Activated T-cell treated with anti-CD3 and anti-CD28 coated beads, Interleukin-2, amount 50 U/mL, for 4 hours (primary cell): ENCODE measurements at regions not wholly inside any gene's neighbourhood (a gene's known extent, or its start where the extent isn't known, plus 50 kb on each side); places are given as distances from the start of the nearest gene placed in this dataset.

Source experiments
- ATAC-seq, 2 donors: fragments of 200-7000 bp; cut with Tn5 transposase; one replicate each; pipeline ENCODE4 v1.10.0; 2021
- DNase-seq: peaks from one replicate; pipeline ENCODE4 v3.0.0-alpha.2; 2020
- H3K27me3 Mint-ChIP-seq: one replicate; pipeline ENCODE4 v1.8.0; 2021; ENCODE audit warnings: low read depth, mixed read lengths
- H3K36me3 Mint-ChIP-seq: one replicate; pipeline ENCODE4 v1.8.0; 2022; ENCODE audit warnings: mixed read lengths; ENCODE audit not compliant: insufficient read depth
- H3K4me1 Mint-ChIP-seq: one replicate; pipeline ENCODE4 v1.8.0; 2021; ENCODE audit warnings: low read depth, mixed read lengths
- H3K4me3 Mint-ChIP-seq: one replicate; pipeline ENCODE4 v1.8.0; 2021; ENCODE audit warnings: mild to moderate bottlenecking, moderate library complexity, mixed read lengths
- H3K9me3 Mint-ChIP-seq: one replicate; pipeline ENCODE4 v1.8.0; 2021; ENCODE audit warnings: mixed read lengths

- H3K36me3 Mint-ChIP-seq, result no peaks in the 10 kb centered on the region
- H3K9me3 Mint-ChIP-seq, result no peaks in the 10 kb centered on the region
- ATAC-seq (no peak), DNase-seq (no peak)
- no peak overlapping the region for H3K4me3 Mint-ChIP-seq
- H3K4me1 Mint-ChIP-seq, result no peaks in the 10 kb centered on the region
- peaks cover 21% of the 10 kb centered on the region for H3K27me3 Mint-ChIP-seq
Observed at GRCh38 chr22:27571463-27572277, 229.9 kb downstream of the MN1 start.

GRCh38 chr22:27572278-27572666, 229.3 kb downstream of the MN1 start:
- no peak for ATAC-seq

DNA sequence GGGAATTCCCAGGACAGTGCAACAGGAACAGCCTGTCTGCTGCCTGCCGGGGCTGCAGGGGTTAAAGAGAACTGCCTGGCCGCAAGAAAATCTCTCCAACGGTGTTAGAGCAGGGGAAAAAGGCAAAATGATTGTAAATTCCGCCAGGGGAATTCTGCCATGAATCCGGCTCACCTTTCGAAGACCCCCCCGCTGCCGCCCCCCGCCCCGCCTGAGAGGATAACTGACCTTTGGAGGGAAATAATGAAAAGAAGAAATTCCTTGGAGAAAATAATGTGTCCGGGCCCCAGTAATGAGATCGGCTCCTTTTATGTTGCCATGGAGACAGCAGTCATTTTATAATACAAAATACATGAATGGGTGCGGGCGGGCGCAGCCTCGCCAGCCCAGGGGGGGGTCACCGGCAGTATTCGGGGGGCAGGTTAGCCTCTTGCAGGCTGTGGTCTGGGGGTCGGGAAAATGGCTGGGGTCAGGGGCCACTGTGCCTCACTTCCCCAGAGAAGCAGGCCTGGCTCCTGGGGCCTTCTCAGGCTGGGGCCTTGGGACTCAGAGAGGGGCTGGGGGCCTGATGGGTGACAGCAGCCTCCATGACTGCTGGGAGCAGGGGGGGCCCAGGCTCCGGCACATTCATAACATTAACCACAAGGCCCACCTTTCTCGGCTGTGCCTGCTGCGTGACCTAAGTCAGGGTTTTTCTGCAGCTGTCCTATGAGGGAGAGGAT, 228.1 kb downstream of the MN1 start:
- no peak for DNase-seq
- H3K27me3 Mint-ChIP-seq, result peaks cover 24% of the 10 kb centered on the region
- H3K36me3 Mint-ChIP-seq, result no peaks in the 10 kb centered on the region
- no peaks in the 10 kb centered on the region for H3K9me3 Mint-ChIP-seq
- no peak overlapping the region for H3K4me3 Mint-ChIP-seq
- ATAC-seq, result no peak
- H3K4me1 Mint-ChIP-seq, result no peaks in the 10 kb centered on the region

More at GRCh38 chr22:27572278-27572666, 229.3 kb downstream of the MN1 start:
- no peaks in the 10 kb centered on the region for H3K9me3 Mint-ChIP-seq
- H3K4me1 Mint-ChIP-seq, result no peaks in the 10 kb centered on the region
- H3K36me3 Mint-ChIP-seq, result no peaks in the 10 kb centered on the region
- DNase-seq, result no peak
- peaks cover 21% of the 10 kb centered on the region for H3K27me3 Mint-ChIP-seq
- H3K4me3 Mint-ChIP-seq, result no peak overlapping the region

DNA sequence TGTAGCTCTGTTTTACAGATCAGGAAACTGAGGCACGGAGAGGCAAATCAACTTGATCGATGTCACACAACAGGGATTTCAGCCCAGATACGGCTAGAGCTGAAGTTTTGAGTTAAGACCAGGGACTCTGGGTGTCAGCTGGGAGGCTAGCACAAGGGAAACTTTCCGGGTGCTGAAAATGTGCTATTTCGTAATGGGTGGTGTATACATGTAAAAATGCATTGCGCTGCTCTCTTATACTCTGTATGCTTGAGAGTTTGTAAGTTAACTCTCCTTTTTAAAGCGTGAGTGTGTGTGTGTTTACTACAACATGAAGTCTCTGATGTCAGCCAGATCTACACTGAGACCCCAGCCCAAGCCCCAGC, 227.6 kb downstream of the MN1 start:
- Mint-ChIP-seq H3K4me3 (no peak overlapping the region), H3K36me3 (no peaks in the 10 kb centered on the region), H3K4me1 (no peaks in the 10 kb centered on the region), H3K9me3 (no peaks in the 10 kb centered on the region), H3K27me3 (peaks cover 24% of the 10 kb centered on the region)
- DNase-seq (no peak), ATAC-seq (no peak)

DNA sequence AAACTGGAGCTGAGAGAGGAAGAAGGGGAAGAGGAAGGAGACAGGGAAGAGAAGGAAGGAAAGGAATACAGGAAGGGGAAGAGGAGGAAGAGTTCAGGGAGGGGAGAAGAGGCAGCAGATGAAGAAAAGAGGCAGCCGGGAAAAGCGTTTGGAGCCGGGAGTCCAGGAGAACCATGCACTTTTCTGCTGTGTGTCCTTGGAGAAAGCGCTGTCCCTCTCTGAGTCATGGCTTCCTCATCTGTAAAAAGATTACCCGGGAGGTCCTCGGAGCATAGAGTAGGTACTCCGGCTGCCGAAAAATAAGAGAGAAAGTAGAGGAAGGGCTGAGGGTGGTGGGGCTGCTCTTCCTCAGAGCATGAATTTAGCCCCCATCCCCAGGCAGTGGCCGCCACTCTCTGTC, 226.9 kb downstream of the MN1 start:
- Mint-ChIP-seq H3K4me3 (no peak overlapping the region), H3K27me3 (peaks cover 28% of the 10 kb centered on the region), H3K9me3 (no peaks in the 10 kb centered on the region), H3K4me1 (no peaks in the 10 kb centered on the region), H3K36me3 (no peaks in the 10 kb centered on the region)
- ATAC-seq, result no peak
- DNase-seq, result no peak

DNA sequence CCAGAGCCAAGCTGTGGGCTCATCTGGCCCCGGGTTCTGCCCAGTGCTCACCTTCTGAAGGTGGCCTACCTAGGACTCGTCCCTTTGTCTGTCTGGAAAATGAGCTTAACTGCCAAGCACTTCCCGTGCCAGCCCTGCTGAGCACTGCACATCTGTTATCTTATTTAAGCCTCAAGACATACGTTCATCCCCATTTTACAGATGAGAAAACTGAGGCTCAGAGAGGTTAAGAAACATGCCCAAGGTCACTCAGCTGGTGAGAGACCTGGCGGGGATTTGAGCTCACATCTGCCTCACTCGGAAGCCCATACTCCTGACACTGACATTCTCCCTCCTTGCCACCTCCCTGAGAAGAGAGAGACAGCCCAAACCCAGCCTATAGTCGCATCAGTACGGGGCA, 226.2 kb downstream of the MN1 start:
- H3K4me1 Mint-ChIP-seq, result no peaks in the 10 kb centered on the region
- H3K36me3 Mint-ChIP-seq, result no peaks in the 10 kb centered on the region
- no peaks in the 10 kb centered on the region for H3K9me3 Mint-ChIP-seq
- DNase-seq (no peak), ATAC-seq (no peak)
- H3K4me3 Mint-ChIP-seq, result no peak overlapping the region
- H3K27me3 Mint-ChIP-seq, result peaks cover 32% of the 10 kb centered on the region

- ATAC-seq, result no peak
- Mint-ChIP-seq H3K36me3 (no peaks in the 10 kb centered on the region), H3K4me3 (no peak overlapping the region), H3K9me3 (no peaks in the 10 kb centered on the region), H3K4me1 (no peaks in the 10 kb centered on the region), H3K27me3 (peaks cover 32% of the 10 kb centered on the region)
- DNase-seq, result no peak
Observed at GRCh38 chr22:27576413-27576812, 225.1 kb downstream of the MN1 start.

- H3K4me1 Mint-ChIP-seq, result no peaks in the 10 kb centered on the region
- H3K27me3 Mint-ChIP-seq, result peaks cover 32% of the 10 kb centered on the region
- ATAC-seq, result no peak
Observed at GRCh38 chr22:27576815-27577573, 224.6 kb downstream of the MN1 start.

DNA sequence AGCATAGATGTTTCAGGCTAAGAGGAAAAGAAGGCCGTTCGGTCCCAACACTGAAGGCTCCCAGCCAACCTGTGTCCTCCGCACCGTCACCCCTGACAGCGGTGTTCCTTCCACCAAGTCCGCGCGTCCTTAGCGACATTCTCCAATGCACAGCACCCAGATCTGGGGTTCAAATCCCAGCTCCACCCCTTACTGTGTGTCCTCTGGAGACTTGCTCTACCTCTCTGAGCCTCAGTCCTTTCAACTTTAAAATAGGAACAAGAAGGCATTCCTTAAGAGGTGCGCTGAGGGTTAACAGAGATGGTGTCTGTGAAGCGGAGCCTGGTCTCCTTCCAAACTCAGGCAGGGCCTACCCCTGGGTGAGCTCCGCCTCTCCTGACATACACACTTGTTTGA, 224.0 kb downstream of the MN1 start:
- Mint-ChIP-seq H3K9me3 (no peaks in the 10 kb centered on the region), H3K36me3 (no peaks in the 10 kb centered on the region), H3K4me1 (no peaks in the 10 kb centered on the region), H3K4me3 (no peak overlapping the region), H3K27me3 (peaks cover 28% of the 10 kb centered on the region)
- ATAC-seq, result no peak
- no peak for DNase-seq

More at GRCh38 chr22:27576815-27577573, 224.6 kb downstream of the MN1 start:
- DNase-seq, result no peak
- no peaks in the 10 kb centered on the region for H3K9me3 Mint-ChIP-seq
- no peaks in the 10 kb centered on the region for H3K36me3 Mint-ChIP-seq
- H3K4me3 Mint-ChIP-seq, result no peak overlapping the region

GRCh38 chr22:27578937-27579617, 222.5 kb downstream of the MN1 start:
- H3K4me3 Mint-ChIP-seq, result no peak overlapping the region
- ATAC-seq (no peak), DNase-seq (no peak)
- no peaks in the 10 kb centered on the region for H3K4me1 Mint-ChIP-seq
- H3K27me3 Mint-ChIP-seq, result peaks cover 21% of the 10 kb centered on the region
- no peaks in the 10 kb centered on the region for H3K36me3 Mint-ChIP-seq
- no peaks in the 10 kb centered on the region for H3K9me3 Mint-ChIP-seq

- no peaks in the 10 kb centered on the region for H3K36me3 Mint-ChIP-seq
- no peak for ATAC-seq
- DNase-seq, result no peak
- no peak overlapping the region for H3K4me3 Mint-ChIP-seq
- no peaks in the 10 kb centered on the region for H3K4me1 Mint-ChIP-seq
- no peaks in the 10 kb centered on the region for H3K9me3 Mint-ChIP-seq
- H3K27me3 Mint-ChIP-seq, result peaks cover 17% of the 10 kb centered on the region
Observed at GRCh38 chr22:27580311-27580897, 221.2 kb downstream of the MN1 start.

- H3K36me3 Mint-ChIP-seq, result no peaks in the 10 kb centered on the region
- no peak for ATAC-seq
- no peak for DNase-seq
- no peaks in the 10 kb centered on the region for H3K9me3 Mint-ChIP-seq
- H3K4me3 Mint-ChIP-seq, result no peak overlapping the region
- H3K4me1 Mint-ChIP-seq, result no peaks in the 10 kb centered on the region
- H3K27me3 Mint-ChIP-seq, result peaks cover 17% of the 10 kb centered on the region
Observed at GRCh38 chr22:27581236-27581635, 220.3 kb downstream of the MN1 start.

DNA sequence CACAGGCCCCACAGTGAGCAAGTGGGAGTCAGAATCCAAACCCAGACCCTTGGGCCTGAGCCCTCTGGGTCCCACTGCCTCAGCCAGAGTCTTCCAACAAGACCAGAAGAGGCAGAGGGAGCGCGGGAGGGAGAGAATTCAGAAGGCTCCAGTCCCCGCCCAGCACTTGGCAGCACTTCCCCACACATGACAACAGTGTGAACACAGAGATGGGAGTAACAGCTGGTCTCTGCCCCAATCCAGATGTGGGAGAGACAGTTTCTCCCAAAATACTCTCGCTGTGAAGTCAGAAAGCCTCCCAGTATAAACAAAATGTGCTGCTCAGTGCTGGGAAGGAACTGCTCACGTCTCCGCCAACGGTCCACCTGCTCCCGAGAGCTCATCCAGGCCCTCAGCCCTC, 219.9 kb downstream of the MN1 start:
- Mint-ChIP-seq H3K4me1 (no peaks in the 10 kb centered on the region), H3K36me3 (no peaks in the 10 kb centered on the region), H3K4me3 (no peak overlapping the region), H3K27me3 (peaks cover 17% of the 10 kb centered on the region), H3K9me3 (no peaks in the 10 kb centered on the region)
- DNase-seq (no peak), ATAC-seq (no peak)

DNA sequence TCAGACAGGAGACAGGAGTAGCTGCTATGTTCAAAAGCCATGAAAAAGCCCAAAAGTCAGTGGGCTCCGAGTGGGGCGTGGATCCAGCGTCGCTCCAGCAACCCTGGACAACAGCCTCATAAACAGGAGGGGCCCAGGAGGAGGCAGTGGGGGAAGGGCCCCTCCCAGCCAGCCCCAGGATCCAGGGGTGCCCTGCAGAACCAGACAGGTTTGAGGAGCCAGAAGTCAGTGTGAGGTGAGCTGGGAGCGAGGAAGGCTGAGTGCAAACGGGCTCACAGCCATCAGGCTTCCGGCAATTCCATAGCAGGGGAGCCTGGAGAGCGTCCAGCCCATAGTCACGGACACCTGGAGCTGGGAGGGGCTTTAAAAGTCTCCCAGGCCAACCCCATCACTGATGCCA, 217.7 kb downstream of the MN1 start:
- DNase-seq (no peak), ATAC-seq (no peak)
- Mint-ChIP-seq H3K27me3 (peaks cover 14% of the 10 kb centered on the region), H3K36me3 (no peaks in the 10 kb centered on the region), H3K4me3 (no peak overlapping the region), H3K4me1 (no peaks in the 10 kb centered on the region), H3K9me3 (no peaks in the 10 kb centered on the region)
